GM23248 (cell line): ENCODE measurements at regions not wholly inside any gene's neighbourhood (a gene's known extent, or its start where the extent isn't known, plus 50 kb on each side); places are given as distances from the start of the nearest gene placed in this dataset.

Experiments used
- EZH2 ChIP-seq: fragments of 200-600 bp; sonication (generic); IDR thresholded peaks from 2 replicates; pipeline ENCODE4 v1.6.1; 2018; ENCODE audit warnings: antibody characterized with exemption, mild to moderate bottlenecking; ENCODE audit not compliant: insufficient read depth, poor library complexity, severe bottlenecking
- EZH2phosphoT487 ChIP-seq: fragments of 200-600 bp; sonication (generic); IDR thresholded peaks from 2 replicates; pipeline ENCODE4 v1.6.1; 2018; ENCODE audit warnings: antibody characterized with exemption, moderate library complexity, mild to moderate bottlenecking, low read depth; ENCODE audit not compliant: insufficient read depth

DNA sequence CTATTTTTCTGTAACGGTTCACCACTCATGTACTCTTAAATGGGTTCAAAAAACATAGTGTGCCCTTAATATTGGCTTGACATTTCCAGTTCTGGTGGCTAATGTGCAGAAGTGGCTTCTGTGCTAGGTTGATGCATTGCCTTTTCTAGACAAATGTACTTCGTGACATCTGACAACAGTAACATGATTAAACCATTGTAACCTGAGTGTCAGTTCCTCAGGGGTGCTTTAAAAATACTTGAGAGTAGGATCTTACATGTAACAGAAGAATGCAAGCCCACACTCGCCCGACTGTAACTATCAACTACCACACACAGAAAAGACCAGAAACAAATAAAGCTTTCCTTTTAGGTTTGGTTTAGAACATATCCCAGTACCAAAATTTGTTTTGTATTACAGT lies 393.4 kb upstream of the NFE2L3 start:
- no peak for TF ChIP-seq EZH2
- no peak for TF ChIP-seq EZH2phosphoT487
